RWPE2 (cell line): ENCODE measurements at regions not wholly inside any gene's neighbourhood (a gene's known extent, or its start where the extent isn't known, plus 50 kb on each side); places are given as distances from the start of the nearest gene placed in this dataset.

Experiments used
- ATAC-seq: fragments of 200-7000 bp; cut with Tn5 transposase; 3 replicates; pipeline ENCODE4 v1.9.1; 2021; ENCODE audit warnings: low read depth
- DNase-seq: peaks from one replicate; pipeline ENCODE4 v3.0.0-alpha.2; 2020; ENCODE audit warnings: low spot score
- H3K27ac ChIP-seq: fragments of 450-650 bp; 2 replicates; pipeline ENCODE4 v1.5.1; 2017; ENCODE audit warnings: mild to moderate bottlenecking; ENCODE audit not compliant: poor library complexity, severe bottlenecking
- H3K27me3 ChIP-seq: fragments of 250-450 bp; sonication (Bioruptor Pico); 2 replicates; pipeline ENCODE4 v1.5.1; 2021; ENCODE audit warnings: mild to moderate bottlenecking, moderate library complexity; ENCODE audit not compliant: insufficient read depth, poor library complexity, severe bottlenecking
- H3K36me3 ChIP-seq: fragments of 250-450 bp; sonication (Bioruptor Pico); 2 replicates; pipeline ENCODE4 v1.5.1; 2020; ENCODE audit warnings: low read depth, mild to moderate bottlenecking, moderate library complexity
- H3K4me1 ChIP-seq: fragments of 250-450 bp; sonication (Bioruptor Pico); 2 replicates; pipeline ENCODE4 v1.5.1; 2021; ENCODE audit warnings: mild to moderate bottlenecking, moderate library complexity; ENCODE audit not compliant: insufficient read depth, poor library complexity, severe bottlenecking
- H3K4me3 ChIP-seq: fragments of 250-450 bp; sonication (Bioruptor Pico); 2 replicates; pipeline ENCODE4 v1.5.1; 2021; ENCODE audit warnings: mild to moderate bottlenecking, moderate library complexity; ENCODE audit not compliant: severe bottlenecking
- H3K9me3 ChIP-seq: fragments of 250-450 bp; sonication (Bioruptor Pico); 2 replicates; pipeline ENCODE4 v1.5.1; 2021; ENCODE audit warnings: mild to moderate bottlenecking, moderate library complexity; ENCODE audit not compliant: severe bottlenecking
- CTCF ChIP-seq: fragments of 450-650 bp; IDR thresholded peaks from one replicate; pipeline ENCODE4 v1.5.1; 2017; ENCODE audit warnings: mild to moderate bottlenecking, moderate library complexity; ENCODE audit not compliant: poor library complexity, severe bottlenecking

GRCh38 chrX:9182041-9182440 lies 148.1 kb upstream of the FAM9B start:
- Histone ChIP-seq H3K9me3 (no peaks in the 10 kb centered on the region), H3K36me3 (no peaks in the 10 kb centered on the region), H3K4me1 (no peaks in the 10 kb centered on the region), H3K27me3 (no peaks in the 10 kb centered on the region), H3K4me3 (no peak overlapping the region), H3K27ac (no peak overlapping the region)
- TF ChIP-seq CTCF, result no peak
- ATAC-seq (peak; percentile 38; the same call in 1 of the 3 replicates), DNase-seq (no peak)

GRCh38 chrX:9183481-9183880 lies 149.6 kb upstream of the FAM9B start:
- no peaks in the 10 kb centered on the region for H3K9me3 ChIP-seq
- H3K27me3 ChIP-seq, result no peaks in the 10 kb centered on the region
- H3K36me3 ChIP-seq, result no peaks in the 10 kb centered on the region
- H3K4me1 ChIP-seq, result no peaks in the 10 kb centered on the region
- no peak overlapping the region for H3K27ac ChIP-seq
- no peak for DNase-seq
- TF ChIP-seq CTCF, result no peak
- no peak for ATAC-seq
- H3K4me3 ChIP-seq, result no peak overlapping the region

GRCh38 chrX:9184211-9184610 lies 150.3 kb upstream of the FAM9B start:
- Histone ChIP-seq H3K27ac (no peak overlapping the region), H3K36me3 (no peaks in the 10 kb centered on the region), H3K4me1 (no peaks in the 10 kb centered on the region), H3K4me3 (no peak overlapping the region), H3K9me3 (no peaks in the 10 kb centered on the region), H3K27me3 (no peaks in the 10 kb centered on the region)
- TF ChIP-seq CTCF, result no peak
- DNase-seq (no peak), ATAC-seq (no peak)

GRCh38 chrX:9188117-9188516 lies 154.2 kb upstream of the FAM9B start:
- DNase-seq (no peak), ATAC-seq (no peak)
- Histone ChIP-seq H3K4me1 (no peaks in the 10 kb centered on the region), H3K9me3 (no peaks in the 10 kb centered on the region), H3K27ac (no peak overlapping the region), H3K36me3 (no peaks in the 10 kb centered on the region), H3K27me3 (no peaks in the 10 kb centered on the region), H3K4me3 (no peak overlapping the region)
- TF ChIP-seq CTCF, result no peak

GRCh38 chrX:9189286-9189685 lies 155.4 kb upstream of the FAM9B start:
- H3K4me3 ChIP-seq, result no peak overlapping the region
- no peaks in the 10 kb centered on the region for H3K36me3 ChIP-seq
- DNase-seq, result no peak
- H3K4me1 ChIP-seq, result no peaks in the 10 kb centered on the region
- no peaks in the 10 kb centered on the region for H3K9me3 ChIP-seq
- no peak overlapping the region for H3K27ac ChIP-seq
- no peaks in the 10 kb centered on the region for H3K27me3 ChIP-seq
- no peak for ATAC-seq
- no peak for TF ChIP-seq CTCF
